ENCODE measurements at regions not wholly inside any gene's neighbourhood (a gene's known extent, or its start where the extent isn't known, plus 50 kb on each side); places are given as distances from the start of the nearest gene placed in this dataset.

- H3K9me3 ChIP-seq (ENCODE audit: control insufficient read depth, low read length): no peaks in the 10 kb centered on the region
- no peak overlapping the region for H3K4me3 ChIP-seq (ENCODE audit: low read length)
- TF ChIP-seq CTCF (conservative IDR thresholded peaks at IDR 0.05): no peak
- H3K9me3 Mint-ChIP-seq: no peaks in the 10 kb centered on the region
- no peak overlapping the region for H3K27ac ChIP-seq (ENCODE audit: low read depth, low read length)
- H3K27me3 ChIP-seq (ENCODE audit: control insufficient read depth, insufficient read depth, low read length, poor library complexity, severe bottlenecking): peaks cover 7% of the 10 kb centered on the region
- no peaks in the 10 kb centered on the region for H3K4me1 Mint-ChIP-seq
- no peak for DNase-seq
- no peaks in the 10 kb centered on the region for H3K4me1 ChIP-seq (ENCODE audit: control insufficient read depth, insufficient read depth, low read length)
- H3K27me3 Mint-ChIP-seq (ENCODE audit: insufficient read depth): peaks cover 17% of the 10 kb centered on the region
- no peak overlapping the region for H3K27ac Mint-ChIP-seq
- no peaks in the 10 kb centered on the region for H3K36me3 Mint-ChIP-seq (ENCODE audit: low read depth)
- H3K4me3 Mint-ChIP-seq: no peak overlapping the region
- no peaks in the 10 kb centered on the region for H3K36me3 ChIP-seq (ENCODE audit: control insufficient read depth, insufficient read depth, low read length)
- no peak overlapping the region for H3K9ac ChIP-seq (ENCODE audit: extremely low read depth, low read length, poor library complexity, severe bottlenecking)
- 62 to 71% methylated on average over 2 of the region's 2 CpGs for WGBS, 2 experiments (ENCODE audit: insufficient coverage in 1 of 2, insufficient read length in 1 of 2)
These were observed 286.8 kb downstream of the DIO2 start for GRCh38 chr14:79924551-79924950.

- Histone ChIP-seq H3K9ac (ENCODE audit: extremely low read depth, low read length, poor library complexity, severe bottlenecking) (no peak overlapping the region), H3K4me3 (ENCODE audit: low read length) (no peak overlapping the region), H3K27ac (ENCODE audit: low read depth, low read length) (no peak overlapping the region), H3K9me3 (ENCODE audit: control insufficient read depth, low read length) (peaks cover 5% of the 10 kb centered on the region), H3K27me3 (ENCODE audit: control insufficient read depth, insufficient read depth, low read length, poor library complexity, severe bottlenecking) (peaks cover 10% of the 10 kb centered on the region), H3K36me3 (ENCODE audit: control insufficient read depth, insufficient read depth, low read length) (no peaks in the 10 kb centered on the region), H3K4me1 (ENCODE audit: control insufficient read depth, insufficient read depth, low read length) (no peaks in the 10 kb centered on the region)
- TF ChIP-seq CTCF (conservative IDR thresholded peaks at IDR 0.05): no peak
- WGBS, 2 experiments (ENCODE audit: insufficient coverage in 1 of 2, insufficient read length in 1 of 2): 83 to 91% methylated on average over 2 to 7 of the region's 7 CpGs
- Mint-ChIP-seq H3K4me1 (no peaks in the 10 kb centered on the region), H3K27ac (no peak overlapping the region), H3K36me3 (ENCODE audit: low read depth) (no peaks in the 10 kb centered on the region), H3K9me3 (no peaks in the 10 kb centered on the region), H3K4me3 (no peak overlapping the region), H3K27me3 (ENCODE audit: insufficient read depth) (peaks cover 17% of the 10 kb centered on the region)
- no peak for DNase-seq
These were observed 291.1 kb downstream of the DIO2 start for GRCh38 chr14:79920180-79920692.

Data from endodermal cell (in vitro differentiated cells).